Fibroblast of the aortic adventitia (primary cell): ENCODE measurements at regions not wholly inside any gene's neighbourhood (a gene's known extent, or its start where the extent isn't known, plus 50 kb on each side); places are given as distances from the start of the nearest gene placed in this dataset.

ENCODE experiments used
- DNase-seq: peaks from one replicate; pipeline ENCODE4 v3.0.0-alpha.2; 2010; ENCODE audit warnings: low read depth
- H3K4me3 ChIP-seq: 2 replicates; pipeline ENCODE4 v1.5.1; 2011; ENCODE audit warnings: low read depth, mild to moderate bottlenecking, control low read depth, low read length, moderate library complexity
- CTCF ChIP-seq: IDR thresholded peaks from 2 replicates; pipeline ENCODE4 v1.5.1; 2011; ENCODE audit warnings: mild to moderate bottlenecking, low read length, control low read depth, inconsistent platforms; ENCODE audit not compliant: insufficient read depth

DNA sequence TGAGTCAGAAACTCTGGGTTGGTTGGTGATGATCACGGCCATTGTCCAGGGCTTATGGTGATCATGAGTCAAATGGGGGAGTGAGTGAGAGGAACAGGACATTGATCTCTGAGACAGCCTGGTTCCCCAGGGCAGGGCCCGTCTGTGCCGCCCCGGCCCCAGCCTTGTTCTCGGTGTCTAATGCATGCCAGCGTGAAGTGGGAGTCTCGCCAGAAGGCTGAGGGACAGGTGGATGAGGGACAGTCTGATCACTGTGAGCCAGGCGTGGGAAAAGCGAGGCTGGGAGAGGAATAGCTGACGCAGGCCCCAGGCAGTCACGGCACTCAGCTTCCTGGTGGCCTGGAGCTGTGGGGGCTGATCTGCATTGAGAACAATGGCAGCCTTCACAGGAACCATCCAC lies 208.3 kb upstream of the HDAC4 start:
- no peak for TF ChIP-seq CTCF
- no peak overlapping the region for H3K4me3 ChIP-seq
- no peak for DNase-seq

DNA sequence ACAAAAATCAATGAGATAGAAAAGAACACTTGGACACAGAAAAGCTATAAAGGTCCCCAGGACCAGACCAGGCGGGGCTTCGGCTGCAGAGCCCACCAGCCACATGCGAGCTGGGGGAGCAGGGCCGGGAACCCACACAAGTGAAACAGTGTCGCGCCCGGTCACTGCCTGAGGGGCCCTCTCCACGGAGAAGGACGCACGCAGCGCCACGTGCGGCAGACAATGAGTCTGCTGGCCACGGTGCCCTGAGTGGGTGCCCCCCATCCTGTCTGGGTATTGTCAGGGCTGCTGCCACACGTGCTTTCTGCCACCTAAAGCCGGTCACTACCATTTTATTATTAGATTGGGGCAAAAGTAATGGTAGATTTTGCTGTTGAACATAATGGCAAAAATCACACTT lies 207.9 kb upstream of the HDAC4 start:
- no peak overlapping the region for H3K4me3 ChIP-seq
- no peak for TF ChIP-seq CTCF
- DNase-seq, result no peak

DNA sequence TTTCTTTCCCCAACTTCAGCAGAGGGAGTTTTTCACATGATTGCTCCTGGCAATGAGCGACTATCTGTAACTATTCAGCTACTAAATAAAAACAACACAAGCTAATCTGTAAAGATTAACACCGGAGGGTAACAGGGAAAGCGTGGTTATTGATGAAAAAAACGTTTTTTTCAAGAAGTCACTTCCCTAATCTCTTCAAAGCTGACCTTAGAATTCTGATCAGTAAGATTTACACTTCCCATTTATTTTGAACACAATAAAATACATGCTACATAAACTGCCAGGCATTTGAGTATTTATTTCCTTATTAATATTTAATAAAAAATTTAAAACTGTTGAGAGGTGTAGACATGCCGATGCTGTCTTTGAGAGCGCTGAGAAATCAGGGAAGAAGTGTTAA lies 207.4 kb upstream of the HDAC4 start:
- no peak overlapping the region for H3K4me3 ChIP-seq
- TF ChIP-seq CTCF, result no peak
- no peak for DNase-seq

DNA sequence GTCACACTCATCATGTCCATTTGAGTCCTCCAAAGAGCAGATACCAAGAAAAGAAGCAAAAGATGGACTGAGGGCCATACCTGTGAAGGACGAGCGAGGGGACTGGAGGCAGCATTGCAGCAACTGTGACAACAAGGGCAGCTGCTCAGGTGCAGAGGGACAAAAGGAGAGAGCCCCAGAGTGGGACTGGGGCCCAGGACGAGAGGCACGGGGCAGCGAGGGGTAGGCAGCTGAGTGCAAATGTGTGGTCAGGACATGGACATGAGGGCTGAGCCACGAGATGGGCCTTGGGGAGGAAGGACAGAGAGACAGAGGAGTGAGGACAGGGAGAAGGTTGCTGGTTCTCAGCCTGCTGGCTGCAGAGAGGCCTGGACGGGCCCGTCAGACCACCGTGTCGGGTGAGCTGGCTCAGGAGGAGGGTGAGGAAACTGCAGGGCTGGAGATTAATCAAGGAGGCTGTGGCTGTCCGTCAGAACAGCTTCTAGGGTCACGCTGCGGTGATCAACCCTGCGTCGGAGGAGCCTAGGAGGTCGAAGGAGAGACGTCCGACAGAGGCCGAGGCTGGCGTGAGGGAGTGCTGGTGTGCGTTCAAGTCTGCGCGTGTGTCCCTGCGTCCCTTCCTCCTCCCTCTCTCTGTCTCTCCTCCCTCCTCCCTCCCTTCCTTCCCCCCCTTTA lies 206.8 kb upstream of the HDAC4 start:
- no peak for DNase-seq
- TF ChIP-seq CTCF, result no peak
- no peak overlapping the region for H3K4me3 ChIP-seq

GRCh38 chr2:239606741-239607516 lies 206.1 kb upstream of the HDAC4 start:
- DNase-seq, result no peak
- no peak overlapping the region for H3K4me3 ChIP-seq

DNA sequence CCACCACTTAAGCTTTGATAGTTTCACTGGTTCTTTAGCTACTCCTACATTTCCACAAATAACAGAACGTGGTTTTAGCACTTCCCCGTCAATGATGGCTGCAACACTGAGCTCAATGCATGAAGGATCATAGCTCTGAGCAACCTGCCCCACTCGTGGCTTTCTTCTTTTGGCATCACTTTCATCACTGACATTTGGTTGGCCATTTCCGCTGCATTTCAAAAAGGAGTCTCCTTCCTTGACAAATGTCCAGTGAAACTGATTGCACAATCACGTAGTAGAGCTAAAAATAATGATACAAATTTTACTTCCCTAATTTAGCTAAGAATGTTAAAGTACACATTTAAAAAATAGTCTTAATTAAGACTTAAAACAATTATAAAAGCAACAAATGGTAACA lies 205.2 kb upstream of the HDAC4 start:
- DNase-seq, result no peak
- no peak for TF ChIP-seq CTCF
- H3K4me3 ChIP-seq, result no peak overlapping the region

More at GRCh38 chr2:239606741-239607516, 206.1 kb upstream of the HDAC4 start:
- TF ChIP-seq CTCF, result no peak
